BLaER1 treated with 17β-estradiol and CSF1 and Interleukin-3, amounts not matched to agents 10 nM and 100 nM (cell line): ENCODE measurements at regions not wholly inside any gene's neighbourhood (a gene's known extent, or its start where the extent isn't known, plus 50 kb on each side); places are given as distances from the start of the nearest gene placed in this dataset.
A peak's percentile ranks its signal among the peaks of the same experiment; 100 is the strongest.

Experiments used
- H3K27ac ChIP-seq, 11 experiments: shearing (Covaris generic); formaldehyde crosslinking; 2 replicates each; pipeline ENCODE4 v1.8.1; 2022
- H3K27me3 ChIP-seq, 11 experiments: shearing (Covaris generic); formaldehyde crosslinking; 2 replicates each; pipeline ENCODE4 v1.8.1; 2022
- H3K36me3 ChIP-seq, 11 experiments: shearing (Covaris generic); formaldehyde crosslinking; 2 replicates each; pipeline ENCODE4 v1.8.1; 2022
- H3K4me1 ChIP-seq, 10 experiments: shearing (Covaris generic); formaldehyde crosslinking; 2 replicates each; pipeline ENCODE4 v1.8.1; 2022
- H3K4me2 ChIP-seq, 11 experiments: shearing (Covaris generic); formaldehyde crosslinking; 2 replicates each; pipeline ENCODE4 v1.8.1; 2022
- H3K4me3 ChIP-seq, 10 experiments: shearing (Covaris generic); formaldehyde crosslinking; 2 replicates each; pipeline ENCODE4 v1.8.1; 2022
- H3K9ac ChIP-seq, 11 experiments: shearing (Covaris generic); formaldehyde crosslinking; 2 replicates each; pipeline ENCODE4 v1.8.1; 2022
- H3K9me3 ChIP-seq, 11 experiments: shearing (Covaris generic); formaldehyde crosslinking; replicated peaks in 1 of 11; 2 replicates each; pipeline ENCODE4 v1.8.1; 2022
- H4K20me1 ChIP-seq, 11 experiments: shearing (Covaris generic); formaldehyde crosslinking; 2 replicates each; pipeline ENCODE4 v1.8.1; 2022
- Cebpa-rat ChIP-seq, 11 experiments: shearing (Covaris generic); IDR thresholded peaks; 2 replicates each; pipeline ENCODE4 v1.8.1; 2022

- Histone ChIP-seq H3K9ac (peak overlapping the region in 2 of 11 experiments; percentile 26 to 50; a peak in 1 of 22 replicates), H4K20me1 (peaks cover 0 to 5% (median 0%) of the 10 kb centered on the region in 11 experiments; a peak in 1 of 22 replicates), H3K27me3 (peaks cover 0 to 41% (median 0%) of the 10 kb centered on the region in 11 experiments; a peak in 7 of 22 replicates), H3K4me3 (peak overlapping the region in 2 of 10 experiments; percentile 10 to 36; a peak in 2 of 20 replicates), H3K36me3 (no peaks in the 10 kb centered on the region), H3K9me3 (no peaks in the 10 kb centered on the region), H3K4me1 (peaks cover 25 to 34% (median 28%) of the 10 kb centered on the region in 10 experiments), H3K4me2 (peak overlapping the region; percentile 67 to 91 (median 80)), H3K27ac (peak overlapping the region in 1 of 11 experiments; percentile 32; a peak in 2 of 22 replicates)
- TF ChIP-seq Cebpa-rat (IDR thresholded peaks at IDR 0.05) = no peak
These were observed 203.8 kb downstream of the UACA start for GRCh38 chr15:70559265-70560239.

DNA sequence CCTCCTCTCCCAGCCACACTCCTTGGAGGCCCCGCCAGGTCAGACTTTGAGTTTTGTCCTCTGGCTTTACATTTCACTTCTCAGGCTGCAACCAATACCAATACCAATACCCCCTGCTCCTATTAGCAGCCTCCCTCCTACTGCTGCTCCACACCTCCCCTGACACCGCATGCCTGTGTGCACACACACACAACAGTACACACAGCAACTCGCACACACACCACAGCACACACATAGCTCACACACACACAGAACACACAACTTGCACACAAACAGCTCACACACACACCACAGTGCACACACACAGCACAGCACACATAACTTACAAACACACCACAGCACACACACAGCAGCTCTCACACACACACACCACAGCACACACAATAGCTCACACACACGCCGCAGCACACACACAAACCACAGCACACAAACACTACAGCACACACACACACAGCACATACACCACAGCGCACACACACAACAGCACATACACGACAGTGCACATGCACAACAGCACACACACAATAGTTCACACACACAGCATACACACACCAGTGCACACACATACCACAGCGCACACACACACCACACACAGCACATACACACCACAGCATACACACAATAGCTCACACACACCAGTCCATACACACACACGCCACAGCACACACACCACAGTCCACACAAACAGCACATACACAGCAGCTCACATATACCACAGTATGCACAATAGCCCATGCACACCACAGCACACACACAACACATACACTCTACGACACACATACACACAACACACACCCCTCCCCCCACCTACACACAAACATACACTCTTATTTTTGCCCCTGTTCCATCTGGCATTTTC is 204.7 kb downstream of the UACA start:
- Histone ChIP-seq H3K9me3 (no peaks in the 10 kb centered on the region), H3K36me3 (no peaks in the 10 kb centered on the region), H3K4me3 (peak overlapping the region in 2 of 10 experiments; percentile 10 to 36; a peak in 2 of 20 replicates), H3K4me2 (peak overlapping the region; percentile 67 to 91 (median 80)), H3K4me1 (peaks cover 25 to 34% (median 28%) of the 10 kb centered on the region in 10 experiments), H3K27me3 (peaks cover 0 to 45% (median 0%) of the 10 kb centered on the region in 11 experiments; a peak in 7 of 22 replicates), H4K20me1 (peaks cover 0 to 5% (median 0%) of the 10 kb centered on the region in 11 experiments; a peak in 1 of 22 replicates), H3K27ac (no peak overlapping the region), H3K9ac (peak overlapping the region in 1 of 11 experiments; percentile 50; a peak in 1 of 22 replicates)
- TF ChIP-seq Cebpa-rat (IDR thresholded peaks at IDR 0.05) = no peak

DNA sequence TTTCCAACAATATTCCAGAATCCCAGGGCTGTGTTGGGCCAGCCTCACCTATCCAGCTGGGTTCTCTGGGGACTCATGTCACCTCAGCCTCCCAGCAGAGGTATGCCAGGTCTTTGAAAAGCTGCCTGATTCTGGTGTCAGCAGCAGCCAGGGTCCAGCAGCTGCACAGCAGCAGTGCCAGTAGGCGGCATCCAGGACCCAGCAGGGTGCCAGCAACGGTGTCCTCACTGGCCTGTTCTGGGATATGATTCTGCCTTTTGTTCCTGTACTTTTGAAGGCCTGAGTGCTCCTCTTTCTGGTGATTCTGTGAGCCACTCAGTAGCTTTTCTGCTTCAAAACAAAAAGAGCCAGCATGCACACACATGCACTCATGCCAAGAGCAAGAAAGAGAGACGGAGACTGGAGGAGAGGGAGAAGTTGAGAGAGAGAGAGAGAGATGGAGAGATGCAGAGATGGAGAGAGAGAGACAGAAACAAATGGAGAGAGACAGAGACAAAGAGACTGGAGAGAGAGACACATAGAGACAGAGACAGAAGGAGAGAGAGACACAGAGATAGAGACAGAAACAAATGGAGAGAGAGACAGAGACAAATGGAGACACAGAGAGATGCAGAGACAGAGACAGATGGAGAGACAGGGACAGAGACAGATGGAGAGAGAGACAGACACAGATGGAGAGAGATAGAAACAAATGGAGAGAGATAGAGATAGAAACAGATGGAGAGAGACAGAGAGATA is 205.7 kb downstream of the UACA start:
- H3K9me3 ChIP-seq = peaks cover 0 to 6% (median 0%) of the 10 kb centered on the region in 11 experiments; a peak in 2 of 22 replicates
- no peak overlapping the region for H3K9ac ChIP-seq
- H3K36me3 ChIP-seq = no peaks in the 10 kb centered on the region
- H4K20me1 ChIP-seq = 0 out of 22 replicates have a peak, but pooled peaks cover 0 to 5% (median 0%) of the 10 kb centered on the region in 11 experiments
- H3K4me1 ChIP-seq = peaks cover 25 to 34% (median 28%) of the 10 kb centered on the region in 10 experiments
- H3K27me3 ChIP-seq = peaks cover 0 to 45% (median 0%) of the 10 kb centered on the region in 11 experiments; a peak in 7 of 22 replicates
- peak overlapping the region in 2 of 11 experiments; percentile 67 to 91; a peak in 1 of 22 replicates for H3K4me2 ChIP-seq
- no peak for TF ChIP-seq Cebpa-rat (IDR thresholded peaks at IDR 0.05)
- 0 out of 20 replicates have a peak overlapping the region, but pooled peaks of 1 of the 10 experiments have one; percentile 36 for H3K4me3 ChIP-seq
- no peak overlapping the region for H3K27ac ChIP-seq

- Histone ChIP-seq H3K9me3 (peaks cover 0 to 15% (median 0%) of the 10 kb centered on the region in 11 experiments; a peak in 4 of 22 replicates), H3K4me3 (no peak overlapping the region), H3K36me3 (no peaks in the 10 kb centered on the region), H3K27ac (no peak overlapping the region), H3K4me2 (no peak overlapping the region), H3K4me1 (peaks cover 25 to 34% (median 28%) of the 10 kb centered on the region in 10 experiments), H4K20me1 (0 out of 22 replicates have a peak, but pooled peaks cover 0 to 5% (median 0%) of the 10 kb centered on the region in 11 experiments), H3K9ac (no peak overlapping the region), H3K27me3 (peaks cover 0 to 41% (median 0%) of the 10 kb centered on the region in 11 experiments; a peak in 7 of 22 replicates)
- TF ChIP-seq Cebpa-rat (IDR thresholded peaks at IDR 0.05) = no peak
These were observed 206.6 kb downstream of the UACA start for GRCh38 chr15:70556779-70557178.

- no peak overlapping the region for H3K27ac ChIP-seq
- H3K27me3 ChIP-seq = peaks cover 0 to 41% (median 0%) of the 10 kb centered on the region in 11 experiments; a peak in 7 of 22 replicates
- TF ChIP-seq Cebpa-rat (IDR thresholded peaks at IDR 0.05) = no peak
- H4K20me1 ChIP-seq = 0 out of 22 replicates have a peak, but pooled peaks cover 0 to 5% (median 0%) of the 10 kb centered on the region in 11 experiments
- peak overlapping the region in 10 of 11 experiments; percentile 10 to 46 (median 38); a peak in 17 of 22 replicates for H3K4me2 ChIP-seq
- H3K9me3 ChIP-seq = peaks cover 0 to 17% (median 0%) of the 10 kb centered on the region in 11 experiments; a peak in 4 of 22 replicates
- no peaks in the 10 kb centered on the region for H3K36me3 ChIP-seq
- no peak overlapping the region for H3K9ac ChIP-seq
- H3K4me1 ChIP-seq = peaks cover 25 to 34% (median 28%) of the 10 kb centered on the region in 10 experiments
- H3K4me3 ChIP-seq = no peak overlapping the region
These were observed 207.1 kb downstream of the UACA start for GRCh38 chr15:70556151-70556741.

DNA sequence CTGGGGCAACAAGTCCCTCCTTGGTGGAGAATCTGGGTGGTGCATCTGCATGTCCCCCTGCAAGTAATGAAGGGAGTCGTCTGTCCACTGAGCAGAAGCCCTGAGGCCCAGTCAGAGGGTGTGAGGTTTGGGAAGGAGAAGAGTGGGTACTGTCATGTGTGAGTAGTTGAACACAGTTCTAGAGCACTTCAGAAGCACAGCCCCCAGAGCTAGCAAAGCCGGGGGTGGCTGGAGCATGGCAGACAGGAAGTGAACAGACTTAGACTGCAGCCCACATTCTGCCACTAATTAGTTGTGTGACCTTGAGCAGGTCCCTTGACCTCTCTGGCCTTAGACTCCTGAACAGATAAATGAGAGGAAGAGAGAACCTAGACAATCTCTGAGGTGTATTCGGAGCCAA is 207.6 kb downstream of the UACA start:
- no peak for TF ChIP-seq Cebpa-rat (IDR thresholded peaks at IDR 0.05)
- peaks cover 25 to 34% (median 28%) of the 10 kb centered on the region in 10 experiments for H3K4me1 ChIP-seq

DNA sequence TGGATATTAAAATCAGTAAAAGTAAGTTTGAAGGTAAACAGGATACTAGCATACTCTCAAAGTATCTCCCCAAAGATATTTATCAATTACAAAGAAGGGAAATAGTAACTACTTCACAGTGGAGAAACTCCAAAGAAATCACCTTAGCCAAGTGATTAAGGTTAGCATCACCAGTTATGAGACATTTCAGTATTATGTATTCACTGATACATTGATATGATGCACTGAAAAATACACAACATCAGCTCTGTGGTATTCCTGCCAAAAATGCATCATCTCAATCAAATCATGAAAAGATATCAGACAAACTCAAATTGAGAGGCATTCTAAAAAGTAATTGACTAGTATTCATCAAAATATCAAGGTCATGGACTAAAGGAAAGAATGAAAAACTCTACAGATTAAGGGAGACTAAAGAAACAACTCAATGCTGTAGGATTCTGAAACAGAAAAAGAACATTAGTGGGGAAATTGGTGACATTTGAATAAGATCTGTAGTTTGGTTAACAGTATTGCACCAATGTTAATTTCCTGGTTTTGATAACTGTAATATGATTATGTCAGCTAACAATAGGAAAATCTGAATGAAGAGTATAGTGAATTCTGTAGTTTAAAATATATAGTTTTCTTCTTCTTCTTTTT is 215.4 kb downstream of the UACA start:
- peaks cover 0 to 13% (median 0%) of the 10 kb centered on the region in 11 experiments; a peak in 4 of 22 replicates for H3K9me3 ChIP-seq
- H4K20me1 ChIP-seq = no peaks in the 10 kb centered on the region
- no peak for TF ChIP-seq Cebpa-rat (IDR thresholded peaks at IDR 0.05)
- H3K4me1 ChIP-seq = no peaks in the 10 kb centered on the region
- H3K4me3 ChIP-seq = no peak overlapping the region
- no peak overlapping the region for H3K4me2 ChIP-seq
- H3K36me3 ChIP-seq = no peaks in the 10 kb centered on the region
- no peak overlapping the region for H3K9ac ChIP-seq
- H3K27ac ChIP-seq = no peak overlapping the region
- H3K27me3 ChIP-seq = no peaks in the 10 kb centered on the region

More for the DNA sequence above, 207.6 kb downstream of the UACA start:
- Histone ChIP-seq H3K36me3 (no peaks in the 10 kb centered on the region), H3K9ac (no peak overlapping the region), H4K20me1 (0 out of 22 replicates have a peak, but pooled peaks cover 0 to 5% (median 0%) of the 10 kb centered on the region in 11 experiments), H3K4me3 (no peak overlapping the region), H3K4me2 (peak overlapping the region in 10 of 11 experiments; percentile 10 to 46 (median 38); a peak in 19 of 22 replicates), H3K27ac (no peak overlapping the region), H3K9me3 (peaks cover 0 to 17% (median 0%) of the 10 kb centered on the region in 11 experiments; a peak in 4 of 22 replicates), H3K27me3 (peaks cover 0 to 41% (median 0%) of the 10 kb centered on the region in 11 experiments; a peak in 7 of 22 replicates)
